Stimulated activated CD4-positive, alpha-beta T cell treated with anti-CD3 and anti-CD28 coated beads, Interleukin-15, amount 100 ng/mL, for 24 hours (primary cell): ENCODE measurements at regions not wholly inside any gene's neighbourhood (a gene's known extent, or its start where the extent isn't known, plus 50 kb on each side); places are given as distances from the start of the nearest gene placed in this dataset.

ENCODE experiments used
- DNase-seq: peaks from one replicate; pipeline ENCODE4 v3.0.0-alpha.2; 2020

DNA sequence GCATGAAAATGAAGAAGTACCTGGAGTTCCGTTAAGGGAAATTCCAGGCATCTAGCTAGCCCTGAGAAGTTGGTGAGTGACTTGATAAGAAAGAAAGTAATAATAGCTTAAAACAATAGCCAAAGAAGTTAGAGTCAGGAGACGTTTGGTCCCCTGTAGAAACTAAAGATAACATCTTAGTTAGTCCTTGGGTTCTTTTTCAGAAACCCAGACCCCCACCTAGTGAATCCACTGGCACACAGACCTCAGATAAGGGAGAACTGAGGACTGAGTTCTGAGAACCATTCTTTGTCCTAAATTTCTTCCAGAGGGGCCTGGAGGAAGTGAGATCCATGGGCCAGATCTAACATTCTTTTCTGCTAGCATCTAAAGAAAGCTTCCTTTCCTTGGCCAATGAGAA, 335.4 kb downstream of the SLC4A3 start:
- DNase-seq: no peak

DNA sequence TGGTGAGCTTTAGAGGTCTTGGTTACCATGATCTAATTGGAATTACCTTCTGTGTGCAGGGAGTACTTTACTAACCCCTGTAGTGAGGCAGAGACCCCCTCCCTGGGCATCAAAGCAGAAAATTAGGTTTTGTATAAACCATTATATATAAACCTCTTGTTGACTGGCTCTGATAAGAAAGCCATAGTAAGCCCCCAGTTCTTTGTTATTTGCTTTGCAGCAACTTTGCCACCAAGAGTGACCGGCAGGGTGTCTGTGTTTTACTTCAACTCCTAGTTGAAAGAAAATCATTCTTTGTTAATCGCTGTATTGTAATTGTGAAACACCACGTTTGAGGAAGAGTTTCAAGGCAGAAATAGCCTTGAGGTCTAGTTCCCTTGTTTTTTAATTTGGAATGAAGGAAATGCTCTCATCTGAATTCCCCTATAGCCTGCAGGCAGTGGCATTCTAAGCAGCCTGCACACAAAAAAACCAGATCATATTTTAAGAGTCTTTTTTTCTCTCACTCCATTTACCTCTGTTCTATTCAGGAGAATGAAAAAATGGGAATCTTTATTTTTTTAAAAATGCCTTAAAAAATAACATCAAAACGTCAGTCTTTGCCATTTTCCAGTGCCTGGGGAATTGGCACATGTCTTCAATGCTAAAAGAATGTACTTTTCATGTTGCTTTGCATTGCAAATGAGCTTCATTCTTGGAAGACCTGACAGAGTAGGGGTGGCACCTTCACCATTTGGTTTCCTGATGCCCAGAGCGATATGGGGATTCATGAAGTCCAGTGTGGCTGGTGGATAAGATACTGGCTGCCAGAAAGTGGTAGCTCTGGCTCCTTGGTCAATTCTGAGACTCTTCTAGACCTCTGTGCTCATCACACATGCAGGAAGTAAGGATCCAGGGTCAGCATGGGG, 338.1 kb downstream of the SLC4A3 start:
- no peak for DNase-seq

- DNase-seq: no peak
Observed at GRCh38 chr2:219967247-219968245, 340.1 kb downstream of the SLC4A3 start.

- no peak for DNase-seq
Observed at GRCh38 chr2:219968685-219969345, 341.4 kb downstream of the SLC4A3 start.

DNA sequence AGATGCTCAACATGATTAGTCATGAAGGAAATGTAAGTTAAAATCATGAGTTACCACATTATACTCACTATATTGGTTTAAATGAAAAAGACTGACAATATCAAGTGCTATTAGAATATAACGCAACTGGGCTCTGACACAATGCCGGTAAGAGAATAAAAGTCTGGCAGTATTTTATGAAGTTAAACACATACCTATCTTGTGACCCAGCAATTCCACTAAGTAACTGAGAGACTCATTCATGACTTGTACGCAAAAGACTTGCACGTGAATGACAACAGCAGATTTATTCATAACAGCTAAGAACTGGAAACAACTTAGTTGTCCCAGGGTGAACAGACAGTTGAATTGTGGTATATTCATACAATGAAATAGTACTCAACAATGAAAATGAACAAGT, 342.1 kb downstream of the SLC4A3 start:
- no peak for DNase-seq

- DNase-seq: no peak
Observed at GRCh38 chr2:219973136-219973535, 345.7 kb downstream of the SLC4A3 start.

GRCh38 chr2:219976871-219977270, 349.4 kb downstream of the SLC4A3 start:
- no peak for DNase-seq

- no peak for DNase-seq
Observed at GRCh38 chr2:219980638-219981037, 353.2 kb downstream of the SLC4A3 start.

- no peak for DNase-seq
Observed at GRCh38 chr2:219983836-219984235, 356.4 kb downstream of the SLC4A3 start.

- DNase-seq: no peak
Observed at GRCh38 chr2:219985017-219985416, 357.6 kb downstream of the SLC4A3 start.

GRCh38 chr2:219987830-219988229, 360.4 kb downstream of the SLC4A3 start:
- no peak for DNase-seq

DNA sequence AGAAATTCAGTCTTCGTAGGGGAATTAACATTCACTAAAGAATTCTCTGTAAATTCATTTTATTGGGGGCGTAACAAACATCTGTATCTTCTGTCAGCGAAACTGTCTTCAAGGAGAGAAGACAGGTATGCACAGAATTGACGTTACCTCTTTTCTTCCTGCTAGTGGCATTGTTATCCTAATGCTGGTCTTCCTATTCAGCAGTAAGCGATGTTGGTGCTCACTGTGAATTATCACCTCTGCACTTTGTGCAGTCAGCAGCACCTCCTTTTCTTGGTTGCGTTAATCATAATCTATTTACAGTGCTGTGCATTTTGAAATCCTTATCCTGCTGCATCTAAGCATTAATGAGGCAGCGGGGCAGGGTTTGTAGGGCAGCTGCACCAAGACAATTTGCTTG, 362.3 kb downstream of the SLC4A3 start:
- no peak for DNase-seq

DNA sequence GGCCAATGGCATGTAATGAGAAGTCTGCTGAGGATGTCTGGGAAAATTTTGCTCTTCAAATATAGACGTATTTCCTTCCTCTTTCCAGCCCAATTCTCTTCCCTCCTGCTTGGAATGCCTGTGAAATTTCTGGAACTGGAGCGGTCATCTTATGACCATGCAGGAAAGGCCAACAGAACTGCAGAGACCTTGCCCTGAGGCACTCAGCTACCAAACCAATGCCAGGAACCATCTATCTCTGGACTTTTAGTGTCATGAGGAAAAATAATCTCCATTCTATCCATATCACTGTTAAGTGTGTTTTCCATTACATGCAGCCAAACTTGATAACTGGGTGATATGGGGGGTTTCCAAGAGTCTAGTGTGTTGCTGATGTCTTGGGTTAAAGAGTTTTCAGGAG, 363.7 kb downstream of the SLC4A3 start:
- DNase-seq: no peak

GRCh38 chr2:219995399-219995798, 368.0 kb downstream of the SLC4A3 start:
- no peak for DNase-seq

- no peak for DNase-seq
Observed at GRCh38 chr2:219995991-219996765, 368.7 kb downstream of the SLC4A3 start.

- peak; percentile 39 for DNase-seq
Observed at GRCh38 chr2:219997341-219997851, 370.0 kb downstream of the SLC4A3 start.

GRCh38 chr2:219998107-219998506, 370.7 kb downstream of the SLC4A3 start:
- DNase-seq: no peak

DNA sequence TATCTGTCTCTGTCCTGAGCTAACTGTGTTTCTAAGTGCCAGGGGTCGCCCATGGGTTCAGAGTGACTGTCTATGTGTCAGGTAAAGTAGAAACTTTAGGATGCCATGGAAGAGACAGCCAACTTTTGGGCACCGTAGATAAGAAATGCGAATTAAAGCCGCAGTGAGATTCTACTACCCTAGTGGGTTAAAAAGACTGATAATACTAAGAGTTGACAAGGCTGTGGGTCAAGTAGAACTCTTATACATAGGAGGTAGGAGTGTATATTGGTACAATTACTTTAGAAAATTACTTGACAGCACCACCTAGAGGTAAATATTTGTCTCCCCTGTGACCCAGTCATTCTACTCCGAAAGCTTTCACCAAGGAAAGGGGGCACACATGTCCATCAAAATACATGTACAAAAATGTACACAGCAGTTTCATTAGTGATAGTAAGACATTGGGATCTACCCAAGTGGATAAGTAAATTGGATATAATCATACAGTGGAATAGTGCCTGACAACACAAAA, 371.3 kb downstream of the SLC4A3 start:
- no peak for DNase-seq

DNA sequence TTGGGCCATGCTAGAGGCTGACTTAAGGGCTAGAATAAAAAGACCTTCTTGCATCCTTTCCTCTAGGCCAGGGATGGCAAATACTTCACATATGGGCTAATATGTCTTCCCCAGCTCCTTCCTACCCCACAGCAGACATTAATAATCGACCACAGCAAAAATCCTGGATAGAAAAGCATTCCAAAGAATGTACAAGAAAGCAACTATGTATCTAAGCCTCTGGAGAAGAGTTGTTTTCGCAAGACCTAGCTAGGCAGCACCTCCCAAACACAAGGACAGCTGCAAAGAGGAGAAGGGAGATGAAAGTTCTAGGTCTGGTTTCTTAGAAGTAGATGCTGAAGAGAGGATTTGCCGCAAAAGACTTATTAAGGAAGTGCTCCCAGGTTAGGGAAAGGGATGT, 372.6 kb downstream of the SLC4A3 start:
- DNase-seq: no peak

DNA sequence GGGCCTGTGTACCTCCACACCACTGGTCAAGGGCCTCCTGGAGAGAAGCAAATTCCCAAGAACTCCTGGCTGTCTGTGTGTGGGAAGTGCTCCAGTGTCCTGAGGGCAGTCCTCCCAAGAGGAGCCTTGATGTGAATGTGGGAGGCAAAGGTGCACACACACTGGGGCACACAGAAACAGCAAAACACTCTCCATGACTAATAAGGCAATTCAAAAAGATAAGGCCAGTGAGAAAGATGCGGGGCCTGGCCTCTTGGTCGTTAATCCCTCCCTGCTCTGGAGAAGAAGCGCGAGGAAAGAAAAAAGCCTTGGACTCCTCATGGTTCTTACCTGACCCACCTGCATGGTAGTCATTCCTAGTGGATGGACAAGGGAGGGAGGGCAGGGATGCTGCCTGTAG, 373.2 kb downstream of the SLC4A3 start:
- DNase-seq: no peak

DNA sequence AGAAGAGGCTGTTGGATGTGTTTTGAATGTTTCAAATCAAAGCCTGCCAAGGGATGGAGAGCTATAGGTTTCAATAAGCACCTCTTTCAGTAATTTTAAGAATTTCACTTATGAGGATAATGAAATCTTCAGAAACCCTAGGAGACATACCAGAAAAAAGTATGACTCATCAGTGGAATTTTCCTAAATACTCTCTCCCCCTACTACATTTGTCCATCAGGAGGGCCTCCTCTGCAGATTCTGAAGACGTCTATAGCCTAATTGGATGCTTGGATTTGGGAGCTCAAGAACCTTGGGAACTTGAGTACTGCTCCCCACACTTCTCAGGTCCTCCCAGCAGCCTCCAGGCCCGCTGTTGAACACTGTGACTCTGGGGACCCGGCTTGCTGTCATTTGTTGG, 374.3 kb downstream of the SLC4A3 start:
- DNase-seq: no peak

GRCh38 chr2:220002251-220002650, 374.8 kb downstream of the SLC4A3 start:
- DNase-seq: no peak
